HepG2 (cell line): ENCODE measurements at regions not wholly inside any gene's neighbourhood (a gene's known extent, or its start where the extent isn't known, plus 50 kb on each side); places are given as distances from the start of the nearest gene placed in this dataset.

Experiments used
- ATAC-seq: fragments of 200-7000 bp; cut with Tn5 transposase; 3 replicates; pipeline ENCODE4 v1.9.1; 2020; ENCODE audit warnings: mild to moderate bottlenecking, moderate library complexity
- BruUV-seq: library from RNA; stranded (reverse); fragments of 400-500 nt; replicated peaks from 2 replicates; lab custom pipeline; 2021; lab: Mats Ljungman, UMichigan
- CTCF ChIA-PET: fragments of 300-600 bp; formaldehyde crosslinking; extraction: SDS; loops from one replicate; lab custom pipeline; 2021; ENCODE audit warnings: low total read pairs, inconsistent platforms, low intra/inter-chr PET ratio; lab: Yijun Ruan, JAX
- POLR2A ChIA-PET: fragments of 350-600 bp; sonication (Branson Sonifier 250); formaldehyde crosslinking; loops from one replicate; lab custom pipeline; 2020; ENCODE audit warnings: antibody characterized with exemption, inconsistent platforms; lab: Yijun Ruan, JAX
- DNase-seq: peaks from one replicate; pipeline ENCODE4 v3.0.0-alpha.2; 2015; ENCODE audit warnings: low spot score
- FAIRE-seq: peaks from 3 replicates; lab custom pipeline; 2011; peaks lifted over from hg19 to GRCh38; lab: Jason Lieb, UNC
- H2AFZ ChIP-seq: one replicate; pipeline ENCODE4 v1.6.1; 2011; ENCODE audit warnings: low read length, inconsistent platforms
- H3K27ac ChIP-seq: fragments of 300-600 bp; 3 replicates; pipeline ENCODE4 v1.8.0; 2011; ENCODE audit warnings: mixed run types, mild to moderate bottlenecking, mixed read lengths, low read length, inconsistent platforms; ENCODE audit not compliant: insufficient read depth; ENCODE audit errors: extremely low read length
- H3K27me3 ChIP-seq, 2 experiments: fragments of 200-600 bp in 1 of 2; 2 replicates in 1 of 2; 3 replicates in 1 of 2; pipeline versions ENCODE4 v1.6.0 to v1.8.0; 2011; ENCODE audit warnings: low read length in 2 of 2, mild to moderate bottlenecking in 2 of 2, moderate library complexity in 2 of 2, inconsistent platforms in 1 of 2; ENCODE audit not compliant: insufficient read depth in 2 of 2, control insufficient read depth in 1 of 2
- H3K36me3 ChIP-seq, 2 experiments: fragments of 200-600 bp in 1 of 2; replicated peaks in 1 of 2; 2 replicates in 1 of 2; 3 replicates in 1 of 2; pipeline versions ENCODE4 v1.5.1 to v1.8.0; 2011; ENCODE audit warnings: low read length in 2 of 2, inconsistent platforms in 1 of 2; ENCODE audit not compliant: insufficient read depth in 2 of 2, control insufficient read depth in 1 of 2
- H3K4me1 ChIP-seq: 2 replicates; pipeline ENCODE4 v1.5.1; 2012; ENCODE audit warnings: low read length, inconsistent platforms; ENCODE audit not compliant: insufficient read depth
- H3K4me2 ChIP-seq: 2 replicates; pipeline ENCODE4 v1.6.0; 2011; ENCODE audit warnings: low read depth, low read length, inconsistent platforms
- H3K4me3 ChIP-seq, 3 experiments: fragments of 200-600 bp in 1 of 3; sonication (generic), shearing (Covaris generic) in 1 of 3; replicated peaks in 1 of 3; 2 replicates each; pipeline ENCODE4 v1.5.1; 2011 to 2016; ENCODE audit warnings: low read length in 3 of 3, inconsistent platforms in 2 of 3, low read depth in 2 of 3, mild to moderate bottlenecking in 2 of 3, control low read depth in 1 of 3, mixed read lengths in 1 of 3; ENCODE audit not compliant: insufficient read depth in 1 of 3
- H3K79me2 ChIP-seq: one replicate; pipeline ENCODE4 v1.6.1; 2011; ENCODE audit warnings: low read length, inconsistent platforms; ENCODE audit not compliant: insufficient read depth
- H3K9ac ChIP-seq: 2 replicates; pipeline ENCODE4 v1.6.0; 2011; ENCODE audit warnings: mild to moderate bottlenecking, low read depth, low read length, inconsistent platforms; ENCODE audit not compliant: insufficient read depth
- H3K9me3 ChIP-seq: 2 replicates; pipeline ENCODE4 v1.5.1; 2012; ENCODE audit warnings: mild to moderate bottlenecking, low read length
- H4K20me1 ChIP-seq: 2 replicates; pipeline ENCODE4 v1.6.0; 2011; ENCODE audit warnings: inconsistent platforms, mild to moderate bottlenecking, low read length, moderate library complexity; ENCODE audit not compliant: insufficient read depth
- BATF2 ChIP-seq: sonication (generic); formaldehyde crosslinking; IDR thresholded peaks from 2 replicates; pipeline ENCODE4 v1.8.0; 2022; ENCODE audit warnings: mild to moderate bottlenecking, missing genetic modification reagents, moderate library complexity
- CCAR2 ChIP-seq: fragments of 200-400 bp; formaldehyde crosslinking; optimal IDR thresholded peaks from 2 replicates; pipeline ENCODE3; 2018; ENCODE audit warnings: low read depth, mild to moderate bottlenecking, low read length, moderate library complexity
- EHMT2 ChIP-seq: fragments of 200-600 bp; sonication (generic); IDR thresholded peaks from 2 replicates; pipeline ENCODE4 v1.7.0; 2017; ENCODE audit warnings: antibody characterized with exemption, low read depth, low read length, borderline replicate concordance
- IRF1 ChIP-seq: sonication (generic); formaldehyde crosslinking; IDR thresholded peaks from 2 replicates; pipeline ENCODE4 v1.4.0; 2020; ENCODE audit warnings: low read depth, mild to moderate bottlenecking, missing genetic modification reagents
- IRF2 ChIP-seq: IDR thresholded peaks from 2 replicates; pipeline ENCODE4 v1.6.1; 2018; ENCODE audit warnings: missing genetic modification reagents, missing compliant biosample characterization
- JARID2 ChIP-seq: sonication (generic); formaldehyde crosslinking; IDR thresholded peaks from 2 replicates; pipeline ENCODE4 v1.8.1; 2023; ENCODE audit warnings: missing genetic modification reagents, inconsistent platforms; ENCODE audit not compliant: insufficient replicate concordance
- NFYC ChIP-seq: IDR thresholded peaks from 2 replicates; pipeline ENCODE4 v1.6.1; 2016; ENCODE audit warnings: missing genetic modification reagents, missing compliant biosample characterization
- PHF21A ChIP-seq: sonication (generic); formaldehyde crosslinking; IDR thresholded peaks from 2 replicates; pipeline ENCODE4 v1.5.0; 2020; ENCODE audit warnings: mild to moderate bottlenecking, missing genetic modification reagents
- SOX13 ChIP-seq, 3 experiments: fragments of 450-650 bp in 1 of 3; sonication (generic) in 1 of 3; formaldehyde crosslinking in 1 of 3; IDR thresholded peaks in 2 of 3; conservative IDR thresholded peaks in 1 of 3; 2 replicates each; pipeline versions ENCODE4 v1.5.0 to v1.6.1; 2016 to 2020; ENCODE audit warnings: antibody characterized with exemption in 1 of 3, mild to moderate bottlenecking in 1 of 3, missing compliant biosample characterization in 1 of 3, missing genetic modification reagents in 1 of 3, moderate library complexity in 1 of 3
- TEAD3 ChIP-seq: optimal IDR thresholded peaks from 2 replicates; pipeline ENCODE3; 2016; ENCODE audit warnings: borderline replicate concordance
- TRAFD1 ChIP-seq: sonication (generic); formaldehyde crosslinking; IDR thresholded peaks from 2 replicates; pipeline ENCODE4 v1.5.1; 2020; ENCODE audit warnings: missing genetic modification reagents, mild to moderate bottlenecking, borderline replicate concordance
- ZBTB34 ChIP-seq: sonication (generic); formaldehyde crosslinking; IDR thresholded peaks from 2 replicates; pipeline ENCODE4 v1.8.0; 2022; ENCODE audit warnings: mild to moderate bottlenecking, missing genetic modification reagents
- ZNF326 ChIP-seq: sonication (generic); formaldehyde crosslinking; IDR thresholded peaks from 2 replicates; pipeline ENCODE4 v1.4.0; 2020; ENCODE audit warnings: missing genetic modification reagents, borderline replicate concordance
- ZNF589 ChIP-seq: sonication (generic); formaldehyde crosslinking; conservative IDR thresholded peaks from 2 replicates; pipeline ENCODE4 v1.8.0; 2022; ENCODE audit warnings: mild to moderate bottlenecking, moderate library complexity, missing genetic modification reagents
- ZNF597 ChIP-seq: sonication (generic); formaldehyde crosslinking; IDR thresholded peaks from 2 replicates; pipeline ENCODE4 v1.5.0; 2020; ENCODE audit warnings: missing genetic modification reagents
- WGBS: methylation state at CpG from one replicate; pipeline ENCODE4 v1.1.6; 2017; ENCODE audit warnings: low lambda C conversion rate; 5-methylcytosine and 5-hydroxymethylcytosine counted together
- in situ Hi-C: cut with HindIII; loops from 2 replicates; pipeline ENCODE4 v1.10.0; 2017; ENCODE audit warnings: low pct_unique_long_range_greater_than_20kb; ENCODE audit not compliant: extremely low pct_ligation_motif_present
- intact Hi-C: fragments of 100-400 bp; cut with micrococcal nuclease; formaldehyde crosslinking; loops from one replicate; pipeline ENCODE4 v1.10.0; 2022; ENCODE audit not compliant: unreplicated experiment

- Histone ChIP-seq H3K4me2 (no peak overlapping the region), H3K27ac (no peak overlapping the region), H2AFZ (no peak overlapping the region), H3K79me2 (no peaks in the 10 kb centered on the region), H3K4me3 (no peak overlapping the region), H3K4me1 (peaks cover 27% of the 10 kb centered on the region), H3K36me3 (no peaks in the 10 kb centered on the region), H3K9me3 (no peaks in the 10 kb centered on the region), H3K27me3 (no peaks in the 10 kb centered on the region), H4K20me1 (no peaks in the 10 kb centered on the region), H3K9ac (no peak overlapping the region)
- 66% methylated on average over 7 of the region's 7 CpGs for WGBS
- peak; percentile 45 for DNase-seq
- ChIA-PET CTCF (no interaction called here), POLR2A (interaction anchor here (1.1 kb wide), 1 partner anchor 9 kb away, joined by 4 read pairs; no protein-coding TSS in a partner anchor)
- no peak for ATAC-seq
- intact Hi-C loops: no loop called here
- BruUV-seq: no TSS peak
- FAIRE-seq: no peak
- in situ Hi-C loops: no loop called here
- TF ChIP-seq IRF1 (CRISPR knock-in tag) (no peak), NFYC (CRISPR knock-in tag) (peak; percentile 35; the same call in 1 of the 2 replicates), TEAD3 (CRISPR knock-in tag) (peak; percentile 83), IRF2 (CRISPR knock-in tag) (no peak), ZNF597 (CRISPR knock-in tag) (no peak), ZNF589 (CRISPR knock-in tag) (no peak), BATF2 (CRISPR knock-in tag) (no peak), JARID2 (CRISPR knock-in tag) (no peak), EHMT2 (0 out of 2 replicates have a peak, but pooled peaks have one; percentile 34), ZBTB34 (CRISPR knock-in tag) (0 out of 2 replicates have a peak, but pooled peaks have one; percentile 38), CCAR2 (peak; percentile 25), SOX13 (IDR thresholded peaks at IDR 0.05) (no peak), SOX13 (CRISPR knock-in tag; conservative IDR thresholded peaks at IDR 0.05 in 1 of 2, IDR thresholded peaks at IDR 0.05 in 1 of 2) (0 out of 4 replicates have a peak, but pooled peaks of 1 of the 2 experiments have one; percentile 3), PHF21A (CRISPR knock-in tag) (no peak), TRAFD1 (CRISPR knock-in tag) (no peak), ZNF326 (CRISPR knock-in tag) (no peak)
These were observed 60.6 kb upstream of the NCOA3 start for GRCh38 chr20:47440857-47441773.
